ENCODE measurements at regions not wholly inside any gene's neighbourhood (a gene's known extent, or its start where the extent isn't known, plus 50 kb on each side); places are given as distances from the start of the nearest gene placed in this dataset.

- peak; percentile 25 for DNase-seq
- no peak overlapping the region for H3K27ac Mint-ChIP-seq
- no peak overlapping the region for H3K4me3 Mint-ChIP-seq
- H3K4me1 Mint-ChIP-seq (ENCODE audit: low read depth) = peaks cover 82% of the 10 kb centered on the region
- H3K36me3 Mint-ChIP-seq (ENCODE audit: low read depth) = no peaks in the 10 kb centered on the region
- CTCF ChIA-PET = interaction anchor here (1.3 to 5.4 kb wide), 3 partner anchors 42 to 119 kb away, joined by 3 to 43 read pairs (median 14); partner anchors contain the start of gene ARHGEF3
- H3K9me3 Mint-ChIP-seq = no peaks in the 10 kb centered on the region
- intact Hi-C loops (cut with micrococcal nuclease) = loop anchor here (5.0 kb wide), 2 partner anchors 308 to 362 kb away; partner anchors contain the start of genes APPL1 and CCDC66
- H3K27me3 Mint-ChIP-seq (ENCODE audit: low read depth) = no peaks in the 10 kb centered on the region
Observed at GRCh38 chr3:56919137-56919796, 117.5 kb upstream of the ARHGEF3 start.

- peaks cover 83% of the 10 kb centered on the region for H3K4me1 Mint-ChIP-seq (ENCODE audit: low read depth)
- intact Hi-C loops (cut with micrococcal nuclease) = loop anchor here (5.0 kb wide), 2 partner anchors 309 to 361 kb away; partner anchors contain the start of genes APPL1 and CCDC66
- H3K36me3 Mint-ChIP-seq (ENCODE audit: low read depth) = no peaks in the 10 kb centered on the region
- CTCF ChIA-PET = interaction anchor here (1.5 to 5.4 kb wide), 4 partner anchors 25 to 118 kb away, joined by 5 to 43 read pairs (median 21); partner anchors contain the start of gene ARHGEF3
- DNase-seq = peak; percentile 82
- H3K9me3 Mint-ChIP-seq = no peaks in the 10 kb centered on the region
- peak overlapping the region; percentile 40 for H3K4me3 Mint-ChIP-seq
- H3K27me3 Mint-ChIP-seq (ENCODE audit: low read depth) = no peaks in the 10 kb centered on the region
- peak overlapping the region; percentile 92 for H3K27ac Mint-ChIP-seq
Observed at GRCh38 chr3:56918111-56918568, 116.4 kb upstream of the ARHGEF3 start.

GRCh38 chr3:56917361-56918110, 115.8 kb upstream of the ARHGEF3 start:
- Mint-ChIP-seq H3K4me3 (peak overlapping the region; percentile 40), H3K9me3 (no peaks in the 10 kb centered on the region), H3K27me3 (ENCODE audit: low read depth) (no peaks in the 10 kb centered on the region), H3K27ac (peak overlapping the region; percentile 92), H3K36me3 (ENCODE audit: low read depth) (no peaks in the 10 kb centered on the region), H3K4me1 (ENCODE audit: low read depth) (peaks cover 84% of the 10 kb centered on the region)
- CTCF ChIA-PET = interaction anchor here (1.0 to 5.4 kb wide), 9 partner anchors 20 to 132 kb away, joined by 3 to 43 read pairs (median 5); partner anchors contain the start of gene ARHGEF3
- intact Hi-C loops (cut with micrococcal nuclease) = loop anchor here (1.0 to 5.0 kb wide), 7 partner anchors 13 to 360 kb away; partner anchors contain the start of genes APPL1 and CCDC66
- peak; percentile 43 for DNase-seq

- peak overlapping the region; percentile 92 for H3K27ac Mint-ChIP-seq
- DNase-seq = peak; percentile 44
- CTCF ChIA-PET = interaction anchor here (0.7 to 5.4 kb wide), 13 partner anchors 21 to 131 kb away, joined by 3 to 43 read pairs (median 5); partner anchors contain the start of gene ARHGEF3
- no peaks in the 10 kb centered on the region for H3K9me3 Mint-ChIP-seq
- peaks cover 77% of the 10 kb centered on the region for H3K4me1 Mint-ChIP-seq (ENCODE audit: low read depth)
- no peaks in the 10 kb centered on the region for H3K27me3 Mint-ChIP-seq (ENCODE audit: low read depth)
- no peaks in the 10 kb centered on the region for H3K36me3 Mint-ChIP-seq (ENCODE audit: low read depth)
- intact Hi-C loops (cut with micrococcal nuclease) = loop anchor here (1.0 to 5.0 kb wide), 14 partner anchors 13 to 360 kb away; partner anchors contain the start of genes APPL1 and CCDC66
- peak overlapping the region; percentile 86 for H3K4me3 Mint-ChIP-seq
Observed at GRCh38 chr3:56916716-56917360, 115.1 kb upstream of the ARHGEF3 start.

- Mint-ChIP-seq H3K27ac (peak overlapping the region; percentile 92), H3K9me3 (no peaks in the 10 kb centered on the region), H3K4me3 (peak overlapping the region; percentile 86), H3K4me1 (ENCODE audit: low read depth) (peaks cover 72% of the 10 kb centered on the region), H3K36me3 (ENCODE audit: low read depth) (no peaks in the 10 kb centered on the region), H3K27me3 (ENCODE audit: low read depth) (no peaks in the 10 kb centered on the region)
- CTCF ChIA-PET = interaction anchor here (0.7 to 5.4 kb wide), 12 partner anchors 13 to 216 kb away, joined by 3 to 43 read pairs (median 4); partner anchors contain the start of gene ARHGEF3
- DNase-seq = peak; percentile 86
- intact Hi-C loops (cut with micrococcal nuclease) = loop anchor here (1.0 to 5.0 kb wide), 11 partner anchors 21 to 359 kb away; partner anchors contain the start of genes APPL1 and CCDC66
Observed at GRCh38 chr3:56915966-56916586, 114.3 kb upstream of the ARHGEF3 start.

- intact Hi-C loops (cut with micrococcal nuclease) = loop anchor here (1.0 to 5.0 kb wide), 3 partner anchors 13 to 357 kb away; partner anchors contain the start of genes APPL1 and CCDC66
- no peaks in the 10 kb centered on the region for H3K27me3 Mint-ChIP-seq (ENCODE audit: low read depth)
- peak; percentile 65 for DNase-seq
- peaks cover 70% of the 10 kb centered on the region for H3K4me1 Mint-ChIP-seq (ENCODE audit: low read depth)
- H3K4me3 Mint-ChIP-seq = peak overlapping the region; percentile 47
- CTCF ChIA-PET = interaction anchor here (0.5 to 5.4 kb wide), 10 partner anchors 9 to 114 kb away, joined by 3 to 43 read pairs (median 4); partner anchors contain the start of gene ARHGEF3
- H3K36me3 Mint-ChIP-seq (ENCODE audit: low read depth) = no peaks in the 10 kb centered on the region
- peak overlapping the region; percentile 92 for H3K27ac Mint-ChIP-seq
- H3K9me3 Mint-ChIP-seq = no peaks in the 10 kb centered on the region
Observed at GRCh38 chr3:56914646-56915045, 112.9 kb upstream of the ARHGEF3 start.

GRCh38 chr3:56911363-56911762, 109.6 kb upstream of the ARHGEF3 start:
- Mint-ChIP-seq H3K9me3 (no peaks in the 10 kb centered on the region), H3K36me3 (ENCODE audit: low read depth) (peaks cover 1% of the 10 kb centered on the region), H3K4me3 (no peak overlapping the region), H3K27me3 (ENCODE audit: low read depth) (no peaks in the 10 kb centered on the region), H3K27ac (no peak overlapping the region), H3K4me1 (ENCODE audit: low read depth) (peaks cover 57% of the 10 kb centered on the region)
- no peak for DNase-seq
- intact Hi-C loops (cut with micrococcal nuclease) = no loop called here
- CTCF ChIA-PET = interaction anchor here (1.0 to 1.5 kb wide), 2 partner anchors 9 to 121 kb away, joined by 3 to 5 read pairs; no protein-coding TSS in a partner anchor

GRCh38 chr3:56909349-56909748, 107.6 kb upstream of the ARHGEF3 start:
- peaks cover 1% of the 10 kb centered on the region for H3K36me3 Mint-ChIP-seq (ENCODE audit: low read depth)
- no peak for DNase-seq
- H3K27ac Mint-ChIP-seq = no peak overlapping the region
- no peaks in the 10 kb centered on the region for H3K9me3 Mint-ChIP-seq
- peaks cover 54% of the 10 kb centered on the region for H3K4me1 Mint-ChIP-seq (ENCODE audit: low read depth)
- no peaks in the 10 kb centered on the region for H3K27me3 Mint-ChIP-seq (ENCODE audit: low read depth)
- CTCF ChIA-PET = interaction anchor here (1.0 kb wide), 1 partner anchor 38 kb away, joined by 3 read pairs; no protein-coding TSS in a partner anchor
- intact Hi-C loops (cut with micrococcal nuclease) = no loop called here
- no peak overlapping the region for H3K4me3 Mint-ChIP-seq

- Mint-ChIP-seq H3K9me3 (no peaks in the 10 kb centered on the region), H3K36me3 (ENCODE audit: low read depth) (peaks cover 1% of the 10 kb centered on the region), H3K4me3 (no peak overlapping the region), H3K27me3 (ENCODE audit: low read depth) (no peaks in the 10 kb centered on the region), H3K4me1 (ENCODE audit: low read depth) (peaks cover 48% of the 10 kb centered on the region), H3K27ac (no peak overlapping the region)
- intact Hi-C loops (cut with micrococcal nuclease) = no loop called here
- CTCF ChIA-PET = interaction anchor here (0.9 kb wide), 1 partner anchor 81 kb away, joined by 3 read pairs; no protein-coding TSS in a partner anchor
- DNase-seq = no peak
Observed at GRCh38 chr3:56908004-56908403, 106.3 kb upstream of the ARHGEF3 start.

- CTCF ChIA-PET = interaction anchor here (1.0 kb wide), 1 partner anchor 76 kb away, joined by 3 read pairs; no protein-coding TSS in a partner anchor
- H3K9me3 Mint-ChIP-seq = no peaks in the 10 kb centered on the region
- H3K4me3 Mint-ChIP-seq = no peak overlapping the region
- peaks cover 66% of the 10 kb centered on the region for H3K4me1 Mint-ChIP-seq (ENCODE audit: low read depth)
- DNase-seq = no peak
- intact Hi-C loops (cut with micrococcal nuclease) = no loop called here
- no peaks in the 10 kb centered on the region for H3K27me3 Mint-ChIP-seq (ENCODE audit: low read depth)
- peaks cover 1% of the 10 kb centered on the region for H3K36me3 Mint-ChIP-seq (ENCODE audit: low read depth)
- no peak overlapping the region for H3K27ac Mint-ChIP-seq
Observed at GRCh38 chr3:56904552-56905215, 102.9 kb upstream of the ARHGEF3 start.

All from activated naive CD4-positive, alpha-beta T cell treated with anti-CD3 and anti-CD28 coated beads for 36 hours (primary cell).